ENCODE measurements at regions not wholly inside any gene's neighbourhood (a gene's known extent, or its start where the extent isn't known, plus 50 kb on each side); places are given as distances from the start of the nearest gene placed in this dataset.
A peak's percentile ranks its signal among the peaks of the same experiment; 100 is the strongest.

GRCh38 chr18:22342625-22343024 lies 75.1 kb downstream of the CTAGE1 start:
- Histone ChIP-seq H3K36me3 (no peaks in the 10 kb centered on the region), H3K27me3 (peaks cover 8% of the 10 kb centered on the region), H3K27ac (peak overlapping the region; percentile 41 to 58 (median 43)), H3K4me1 (peaks cover 13 to 45% (median 22%) of the 10 kb centered on the region in 4 donors), H3K9me3 (no peaks in the 10 kb centered on the region), H3K4me3 (no peak overlapping the region)
- TF ChIP-seq POLR2AphosphoS5 (IDR thresholded peaks at IDR 0.05) (peak in 1 of 3 donors; percentile 31), POLR2A (IDR thresholded peaks at IDR 0.05) (no peak)
- whole genome bisulfite sequencing, 2 donors (ENCODE audit: low coverage in 1 of 2): 35 to 40% methylated on average over 1 to 4 of the region's 4 CpGs
- in situ Hi-C loops (cut with MboI; ENCODE audit: low pct_ligation_motif_present in 1 of 4, low pct_unique_long_range_greater_than_20kb in 1 of 4, low sequenced_read_pairs in 3 of 4): no loop called here
- intact Hi-C loops (cut with DNase I; ENCODE audit: low total_unique reads): no loop called here
- DNase-seq: peak; percentile 73

- H3K4me3 ChIP-seq: no peak overlapping the region
- 75% methylated on average over 3 of the region's 3 CpGs; no CpG with 5 or more reads in 1 of the 2 donors for WGBS, 2 donors (ENCODE audit: low coverage in 1 of 2)
- no peak for DNase-seq
- peaks cover 8 to 33% (median 14%) of the 10 kb centered on the region in 4 donors for H3K4me1 ChIP-seq
- peaks cover 3% of the 10 kb centered on the region for H3K27me3 ChIP-seq
- H3K27ac ChIP-seq: no peak overlapping the region
- in situ Hi-C loops (cut with MboI; ENCODE audit: low pct_ligation_motif_present in 1 of 4, low pct_unique_long_range_greater_than_20kb in 1 of 4, low sequenced_read_pairs in 3 of 4) (no loop called here), intact Hi-C loops (cut with DNase I; ENCODE audit: low total_unique reads) (no loop called here)
- no peaks in the 10 kb centered on the region for H3K9me3 ChIP-seq
- TF ChIP-seq POLR2AphosphoS5 (IDR thresholded peaks at IDR 0.05): no peak
- no peak for TF ChIP-seq POLR2A (IDR thresholded peaks at IDR 0.05)
- no peak for TF ChIP-seq CTCF (IDR thresholded peaks at IDR 0.05)
- TF ChIP-seq EP300 (IDR thresholded peaks at IDR 0.05; ENCODE audit: low read depth): no peak
- H3K36me3 ChIP-seq: no peaks in the 10 kb centered on the region
Measured at GRCh38 chr18:22340331-22340730, 77.4 kb downstream of the CTAGE1 start.

GRCh38 chr18:22339913-22340312 lies 77.8 kb downstream of the CTAGE1 start:
- DNase-seq: no peak
- peaks cover 4 to 32% (median 12%) of the 10 kb centered on the region in 4 donors for H3K4me1 ChIP-seq
- peaks cover 3% of the 10 kb centered on the region for H3K27me3 ChIP-seq
- TF ChIP-seq POLR2A (IDR thresholded peaks at IDR 0.05): no peak
- no peak for TF ChIP-seq POLR2AphosphoS5 (IDR thresholded peaks at IDR 0.05)
- intact Hi-C loops (cut with DNase I; ENCODE audit: low total_unique reads): no loop called here
- no peaks in the 10 kb centered on the region for H3K9me3 ChIP-seq
- WGBS, 2 donors (ENCODE audit: low coverage in 1 of 2): 55 to 71% methylated on average over 2 to 4 of the region's 4 CpGs
- no peaks in the 10 kb centered on the region for H3K36me3 ChIP-seq
- no peak overlapping the region for H3K4me3 ChIP-seq
- in situ Hi-C loops (cut with MboI; ENCODE audit: low pct_ligation_motif_present in 1 of 4, low pct_unique_long_range_greater_than_20kb in 1 of 4, low sequenced_read_pairs in 3 of 4): no loop called here
- no peak overlapping the region for H3K27ac ChIP-seq

- DNase-seq: no peak
- in situ Hi-C loops (cut with MboI; ENCODE audit: low pct_ligation_motif_present in 1 of 4, low pct_unique_long_range_greater_than_20kb in 1 of 4, low sequenced_read_pairs in 3 of 4): no loop called here
- Histone ChIP-seq H3K9me3 (no peaks in the 10 kb centered on the region), H3K27ac (no peak overlapping the region), H3K4me3 (no peak overlapping the region), H3K27me3 (no peaks in the 10 kb centered on the region), H3K4me1 (peaks cover 3 to 26% (median 10%) of the 10 kb centered on the region in 4 donors), H3K36me3 (no peaks in the 10 kb centered on the region)
- no peak for TF ChIP-seq CTCF (IDR thresholded peaks at IDR 0.05)
- no peak for TF ChIP-seq POLR2A (IDR thresholded peaks at IDR 0.05)
- no peak for TF ChIP-seq EP300 (IDR thresholded peaks at IDR 0.05; ENCODE audit: low read depth)
- TF ChIP-seq POLR2AphosphoS5 (IDR thresholded peaks at IDR 0.05): no peak
- intact Hi-C loops (cut with DNase I; ENCODE audit: low total_unique reads): no loop called here
Measured at GRCh38 chr18:22337833-22338232, 79.9 kb downstream of the CTAGE1 start.

GRCh38 chr18:22337306-22337705 lies 80.4 kb downstream of the CTAGE1 start:
- Histone ChIP-seq H3K27ac (no peak overlapping the region), H3K4me3 (no peak overlapping the region), H3K36me3 (no peaks in the 10 kb centered on the region), H3K27me3 (no peaks in the 10 kb centered on the region), H3K4me1 (peaks cover 3 to 21% (median 9%) of the 10 kb centered on the region in 4 donors), H3K9me3 (no peaks in the 10 kb centered on the region)
- no peak for DNase-seq
- intact Hi-C loops (cut with DNase I; ENCODE audit: low total_unique reads) (no loop called here), in situ Hi-C loops (cut with MboI; ENCODE audit: low pct_ligation_motif_present in 1 of 4, low pct_unique_long_range_greater_than_20kb in 1 of 4, low sequenced_read_pairs in 3 of 4) (no loop called here)
- TF ChIP-seq EP300 (IDR thresholded peaks at IDR 0.05; ENCODE audit: low read depth) (no peak), POLR2A (IDR thresholded peaks at IDR 0.05) (no peak), POLR2AphosphoS5 (IDR thresholded peaks at IDR 0.05) (no peak), CTCF (IDR thresholded peaks at IDR 0.05) (no peak)
- 85% methylated on average over 3 of the region's 3 CpGs; no CpG with 5 or more reads in 1 of the 2 donors for WGBS, 2 donors (ENCODE audit: low coverage in 1 of 2)

Data from transverse colon (tissue), 4 donors.